Neural crest cell (in vitro differentiated cells): ENCODE measurements at regions not wholly inside any gene's neighbourhood (a gene's known extent, or its start where the extent isn't known, plus 50 kb on each side); places are given as distances from the start of the nearest gene placed in this dataset.
"Not testable (repeated sequence)": the region's sequence is repeated elsewhere in the genome, so short reads cannot be mapped to it uniquely, and the experiment has no call there.

ENCODE experiments used
- DNase-seq: peaks from one replicate; pipeline ENCODE4 v3.0.0; 2021; ENCODE audit warnings: low read depth, mixed read lengths, low spot score
- H3K27ac Mint-ChIP-seq: one replicate; pipeline ENCODE4 v1.8.0; 2021; ENCODE audit warnings: mild to moderate bottlenecking, mixed read lengths; ENCODE audit not compliant: unreplicated experiment
- H3K27me3 Mint-ChIP-seq: 2 replicates; pipeline ENCODE4 v1.8.0; 2021; ENCODE audit warnings: low read depth, mild to moderate bottlenecking, mixed read lengths
- H3K36me3 Mint-ChIP-seq: 2 replicates; pipeline ENCODE4 v1.8.0; 2021; ENCODE audit warnings: low read depth, mild to moderate bottlenecking, mixed read lengths
- H3K4me1 Mint-ChIP-seq: 2 replicates; pipeline ENCODE4 v1.8.0; 2021; ENCODE audit warnings: mixed read lengths
- H3K4me3 Mint-ChIP-seq: one replicate; pipeline ENCODE4 v1.8.0; 2021; ENCODE audit warnings: mild to moderate bottlenecking, mixed read lengths
- H3K9me3 Mint-ChIP-seq: 2 replicates; pipeline ENCODE4 v1.8.0; 2021; ENCODE audit warnings: mixed read lengths
- CTCF ChIP-seq: fragments of 200-600 bp; sonication (generic); conservative IDR thresholded peaks from 2 replicates; pipeline ENCODE4 v1.5.0; 2021; ENCODE audit warnings: antibody characterized with exemption, mild to moderate bottlenecking

GRCh38 chr6:111943266-111943665 lies 70.0 kb upstream of the FYN start:
- no peak for DNase-seq
- no peaks in the 10 kb centered on the region for H3K4me1 Mint-ChIP-seq
- H3K36me3 Mint-ChIP-seq = peaks cover 6% of the 10 kb centered on the region
- no peak for TF ChIP-seq CTCF
- no peak overlapping the region for H3K27ac Mint-ChIP-seq
- H3K27me3 Mint-ChIP-seq = no peaks in the 10 kb centered on the region
- no peak overlapping the region for H3K4me3 Mint-ChIP-seq
- peaks cover 2% of the 10 kb centered on the region for H3K9me3 Mint-ChIP-seq

- Mint-ChIP-seq H3K9me3 (peaks cover 2% of the 10 kb centered on the region), H3K27me3 (no peaks in the 10 kb centered on the region)
Measured at GRCh38 chr6:111943726-111944125, 70.5 kb upstream of the FYN start.

GRCh38 chr6:111944541-111944940 lies 71.3 kb upstream of the FYN start:
- no peaks in the 10 kb centered on the region for H3K27me3 Mint-ChIP-seq
- H3K4me1 Mint-ChIP-seq = peaks cover 8% of the 10 kb centered on the region
- DNase-seq = no peak
- no peak overlapping the region for H3K27ac Mint-ChIP-seq
- peaks cover 6% of the 10 kb centered on the region for H3K36me3 Mint-ChIP-seq
- no peak overlapping the region for H3K4me3 Mint-ChIP-seq
- TF ChIP-seq CTCF = no peak
- H3K9me3 Mint-ChIP-seq = peaks cover 2% of the 10 kb centered on the region

More at GRCh38 chr6:111943726-111944125, 70.5 kb upstream of the FYN start:
- no peak for DNase-seq
- Mint-ChIP-seq H3K4me3 (no peak overlapping the region), H3K27ac (no peak overlapping the region), H3K36me3 (peaks cover 6% of the 10 kb centered on the region), H3K4me1 (no peaks in the 10 kb centered on the region)
- no peak for TF ChIP-seq CTCF

- Mint-ChIP-seq H3K36me3 (no peaks in the 10 kb centered on the region), H3K27me3 (no peaks in the 10 kb centered on the region), H3K4me3 (no peak overlapping the region), H3K9me3 (no peaks in the 10 kb centered on the region), H3K27ac (no peak overlapping the region), H3K4me1 (peaks cover 34% of the 10 kb centered on the region)
- no peak for TF ChIP-seq CTCF
- DNase-seq = no peak
Measured at GRCh38 chr6:111949546-111949945, 76.3 kb upstream of the FYN start.

GRCh38 chr6:111949984-111950383 lies 76.7 kb upstream of the FYN start:
- peaks cover 34% of the 10 kb centered on the region for H3K4me1 Mint-ChIP-seq
- H3K27me3 Mint-ChIP-seq, DNase-seq, H3K4me3 Mint-ChIP-seq, H3K9me3 Mint-ChIP-seq, H3K36me3 Mint-ChIP-seq, H3K27ac Mint-ChIP-seq: not testable (repeated sequence)

- DNase-seq = no peak
- Mint-ChIP-seq H3K4me1 (peaks cover 34% of the 10 kb centered on the region), H3K4me3 (no peak overlapping the region), H3K27ac (no peak overlapping the region), H3K36me3 (no peaks in the 10 kb centered on the region), H3K27me3 (no peaks in the 10 kb centered on the region), H3K9me3 (no peaks in the 10 kb centered on the region)
- TF ChIP-seq CTCF = no peak
Measured at GRCh38 chr6:111950661-111951496, 77.6 kb upstream of the FYN start.
